Activated T-cell treated with anti-CD3 and anti-CD28 coated beads, Interleukin-2, amount 50 U/mL, for 72 hours (primary cell): ENCODE measurements at regions not wholly inside any gene's neighbourhood (a gene's known extent, or its start where the extent isn't known, plus 50 kb on each side); places are given as distances from the start of the nearest gene placed in this dataset.
"Not testable (repeated sequence)": the region's sequence is repeated elsewhere in the genome, so short reads cannot be mapped to it uniquely, and the experiment has no call there.

Experiments used
- ATAC-seq, 2 donors: fragments of 150-1000 bp; cut with Tn5 transposase; replicated peaks in 1 of 2; 2 replicates each; pipeline ENCODE4 v1.10.0; 2021; ENCODE audit warnings: moderate library complexity in 2 of 2, mild to moderate bottlenecking in 1 of 2
- DNase-seq, 2 donors: peaks; one replicate each; pipeline ENCODE4 v3.0.0; 2021 to 2022; ENCODE audit warnings: mixed read lengths in 1 of 2
- H3K27ac Mint-ChIP-seq: one replicate; pipeline ENCODE4 v1.8.0; 2022; ENCODE audit warnings: mild to moderate bottlenecking, moderate library complexity, mixed read lengths
- H3K27me3 Mint-ChIP-seq: one replicate; pipeline ENCODE4 v1.8.0; 2022; ENCODE audit warnings: low read depth, mixed read lengths
- H3K36me3 Mint-ChIP-seq, 2 donors: one replicate each; pipeline ENCODE4 v1.8.0; 2022; ENCODE audit warnings: mixed read lengths in 2 of 2, mild to moderate bottlenecking in 1 of 2; ENCODE audit not compliant: insufficient read depth in 2 of 2
- H3K4me1 Mint-ChIP-seq: one replicate; pipeline ENCODE4 v1.8.0; 2022; ENCODE audit warnings: low read depth, mixed read lengths
- H3K4me3 Mint-ChIP-seq, 2 donors: one replicate each; pipeline ENCODE4 v1.8.0; 2022; ENCODE audit warnings: mild to moderate bottlenecking in 2 of 2, mixed read lengths in 2 of 2, moderate library complexity in 2 of 2
- H3K9me3 Mint-ChIP-seq, 2 donors: one replicate each; pipeline ENCODE4 v1.8.0; 2022; ENCODE audit warnings: mixed read lengths in 2 of 2

DNA sequence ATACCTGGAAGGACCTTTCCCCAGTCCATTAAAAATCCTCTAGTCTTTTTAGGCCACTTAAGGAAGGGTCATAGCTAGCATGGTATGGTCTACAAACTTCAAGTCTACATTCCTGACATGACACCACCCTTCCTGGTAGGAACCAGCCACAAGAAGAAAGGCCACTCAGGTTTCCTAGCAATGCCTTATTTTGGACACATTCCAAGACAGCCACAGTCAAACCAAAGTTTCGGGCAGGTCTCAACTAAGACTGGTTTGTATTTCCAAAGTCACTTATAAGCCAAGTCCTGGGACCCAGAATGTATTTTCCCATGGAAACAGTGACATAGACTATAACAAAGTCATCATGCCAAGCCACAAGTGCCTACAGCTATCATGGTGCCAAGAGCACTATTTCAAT lies 50.6 kb upstream of the SLC44A3 start:
- no peak for DNase-seq
- Mint-ChIP-seq H3K9me3 (peaks cover 3% of the 10 kb centered on the region in 2 donors), H3K4me3 (no peak overlapping the region), H3K4me1 (no peaks in the 10 kb centered on the region), H3K27ac (no peak overlapping the region), H3K36me3 (no peaks in the 10 kb centered on the region), H3K27me3 (no peaks in the 10 kb centered on the region)
- ATAC-seq, result no peak

DNA sequence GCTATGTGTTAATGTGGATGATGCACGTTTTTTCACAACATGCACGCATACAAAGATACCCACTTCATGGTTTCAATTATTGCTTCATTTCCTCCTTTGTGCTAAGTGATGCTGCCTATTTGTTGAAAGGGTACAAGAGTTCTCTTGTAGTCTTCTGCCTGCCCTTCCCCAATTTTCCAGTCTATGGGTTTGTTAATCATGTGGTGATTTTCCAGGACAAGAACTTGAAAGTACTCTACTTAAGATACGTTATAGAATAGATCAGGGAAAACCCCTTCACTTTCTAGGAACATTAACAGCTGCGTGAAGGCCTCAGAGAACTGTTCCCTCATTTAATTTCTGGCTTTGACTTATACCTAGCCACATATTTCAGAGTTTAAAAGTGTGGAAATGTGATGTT lies 52.1 kb upstream of the SLC44A3 start:
- H3K36me3 Mint-ChIP-seq, result no peaks in the 10 kb centered on the region
- no peaks in the 10 kb centered on the region for H3K4me1 Mint-ChIP-seq
- no peak overlapping the region for H3K4me3 Mint-ChIP-seq
- H3K9me3 Mint-ChIP-seq, result peaks cover 4% of the 10 kb centered on the region in 2 donors
- no peak overlapping the region for H3K27ac Mint-ChIP-seq
- no peaks in the 10 kb centered on the region for H3K27me3 Mint-ChIP-seq
- DNase-seq (no peak), ATAC-seq (no peak)

DNA sequence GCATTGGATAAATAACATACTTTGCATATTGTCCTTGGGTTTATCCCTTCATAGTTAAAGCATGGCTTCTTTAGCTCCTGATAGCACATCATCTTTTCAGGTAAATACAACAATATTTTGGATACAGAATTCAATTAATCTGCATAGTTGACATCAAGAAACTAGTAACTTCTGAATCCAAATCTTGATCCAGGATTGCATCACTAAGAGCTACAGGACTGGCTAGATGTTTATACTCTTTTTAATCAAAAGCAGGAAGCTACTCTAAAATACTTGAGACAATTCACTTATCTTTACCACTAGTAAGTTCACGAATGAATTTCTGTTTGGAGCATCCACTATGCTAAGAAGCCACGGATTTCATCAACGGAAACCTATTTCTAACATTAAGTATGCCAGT lies 54.2 kb upstream of the SLC44A3 start:
- no peaks in the 10 kb centered on the region for H3K36me3 Mint-ChIP-seq
- no peaks in the 10 kb centered on the region for H3K27me3 Mint-ChIP-seq
- ATAC-seq, result no peak
- no peak for DNase-seq
- H3K4me1 Mint-ChIP-seq, result no peaks in the 10 kb centered on the region
- no peak overlapping the region for H3K4me3 Mint-ChIP-seq
- H3K9me3 Mint-ChIP-seq, result peaks cover 5 to 7% of the 10 kb centered on the region in 2 donors
- H3K27ac Mint-ChIP-seq, result no peak overlapping the region

DNA sequence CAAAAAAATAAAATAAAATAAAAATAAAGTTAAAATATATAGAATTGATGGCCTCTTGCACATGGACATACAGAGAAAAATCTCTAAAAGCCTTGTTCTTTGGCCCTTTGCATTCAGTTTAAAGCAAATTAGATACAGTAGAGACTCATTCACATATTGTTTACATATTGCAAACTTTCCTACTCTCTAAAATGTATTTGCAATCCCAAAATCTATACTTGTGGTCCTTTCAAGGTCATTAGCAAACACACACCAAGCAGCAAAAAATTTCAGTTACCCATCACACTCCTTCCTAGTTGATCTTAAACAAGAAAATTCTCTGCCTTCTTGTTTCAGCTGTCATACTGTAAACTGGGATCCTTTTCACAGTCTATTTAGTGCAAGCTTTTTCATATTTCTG lies 61.0 kb upstream of the SLC44A3 start:
- no peak overlapping the region for H3K27ac Mint-ChIP-seq
- ATAC-seq, result no peak
- no peaks in the 10 kb centered on the region for H3K4me1 Mint-ChIP-seq
- H3K4me3 Mint-ChIP-seq, result no peak overlapping the region
- peaks cover 5 to 12% of the 10 kb centered on the region in 2 donors for H3K9me3 Mint-ChIP-seq
- no peak for DNase-seq
- no peaks in the 10 kb centered on the region for H3K36me3 Mint-ChIP-seq
- H3K27me3 Mint-ChIP-seq, result peaks cover 5% of the 10 kb centered on the region

DNA sequence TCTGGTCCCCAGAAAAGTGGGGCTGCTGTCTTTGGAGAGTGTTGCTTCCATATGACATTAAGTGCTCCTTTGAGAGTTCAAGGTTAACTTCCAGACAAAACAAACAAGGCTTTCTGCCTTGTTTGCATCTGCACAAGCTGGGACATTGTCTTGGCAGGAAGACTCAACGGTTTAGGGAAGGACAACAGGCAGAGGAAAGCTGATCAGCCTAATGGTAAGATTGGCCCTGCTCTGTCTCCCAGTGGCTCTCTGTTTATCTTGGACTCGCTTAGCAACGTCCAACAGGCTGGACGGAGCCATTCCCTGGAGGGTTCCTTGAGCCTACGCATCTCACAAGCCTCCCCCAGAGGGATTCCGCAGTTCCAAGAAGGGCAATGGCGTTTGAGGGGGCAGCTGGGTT lies 62.2 kb upstream of the SLC44A3 start:
- ATAC-seq (no peak), DNase-seq (no peak)
- Mint-ChIP-seq H3K27me3 (peaks cover 5% of the 10 kb centered on the region), H3K4me1 (no peaks in the 10 kb centered on the region), H3K36me3 (no peaks in the 10 kb centered on the region), H3K4me3 (no peak overlapping the region), H3K27ac (no peak overlapping the region), H3K9me3 (peaks cover 5 to 12% of the 10 kb centered on the region in 2 donors)

DNA sequence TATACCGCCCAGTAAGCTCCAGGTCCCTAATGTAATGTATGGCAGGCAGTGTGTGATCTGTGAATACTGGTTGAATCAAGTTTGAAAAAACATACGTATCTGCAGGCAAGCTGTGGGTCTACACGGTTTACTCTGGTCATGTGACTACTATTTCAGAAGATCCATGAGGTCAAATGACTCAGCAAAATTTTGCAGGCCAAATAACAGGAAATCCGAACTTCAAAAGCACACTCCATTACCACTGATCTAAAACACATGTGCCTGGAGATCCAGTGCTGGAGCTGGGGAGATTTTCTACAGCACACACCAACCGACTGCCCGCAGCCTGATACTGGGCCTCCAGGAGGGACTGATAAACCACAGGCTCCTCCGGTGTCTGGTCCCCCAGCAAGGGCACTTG lies 64.5 kb upstream of the SLC44A3 start:
- peaks cover 5% of the 10 kb centered on the region for H3K27me3 Mint-ChIP-seq
- H3K36me3 Mint-ChIP-seq, result no peaks in the 10 kb centered on the region
- H3K27ac Mint-ChIP-seq, result no peak overlapping the region
- peaks cover 4 to 10% of the 10 kb centered on the region in 2 donors for H3K9me3 Mint-ChIP-seq
- no peak for ATAC-seq
- no peaks in the 10 kb centered on the region for H3K4me1 Mint-ChIP-seq
- no peak for DNase-seq
- H3K4me3 Mint-ChIP-seq, result no peak overlapping the region

DNA sequence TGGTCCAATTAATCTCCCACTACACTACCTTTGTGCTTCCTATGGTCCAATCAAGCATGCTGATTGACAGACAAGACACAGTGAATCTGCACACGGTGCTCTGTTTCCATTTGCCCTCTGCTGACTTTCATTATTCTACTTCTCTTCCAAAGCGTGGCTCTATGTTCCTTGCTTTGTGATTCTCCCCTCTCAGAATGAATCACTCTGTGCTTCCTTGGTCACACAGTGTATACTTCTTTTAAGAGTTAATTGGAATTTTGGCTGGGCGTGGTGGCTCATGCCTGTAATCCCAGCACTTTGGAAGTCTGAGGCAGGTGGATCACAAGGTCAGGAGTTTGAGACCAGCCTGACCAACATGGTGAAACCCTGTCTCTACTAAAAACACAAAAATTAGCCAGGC lies 65.1 kb upstream of the SLC44A3 start:
- not testable (repeated sequence) for H3K9me3 Mint-ChIP-seq, H3K27ac Mint-ChIP-seq, DNase-seq, H3K4me1 Mint-ChIP-seq, H3K4me3 Mint-ChIP-seq, H3K36me3 Mint-ChIP-seq, H3K27me3 Mint-ChIP-seq, ATAC-seq

DNA sequence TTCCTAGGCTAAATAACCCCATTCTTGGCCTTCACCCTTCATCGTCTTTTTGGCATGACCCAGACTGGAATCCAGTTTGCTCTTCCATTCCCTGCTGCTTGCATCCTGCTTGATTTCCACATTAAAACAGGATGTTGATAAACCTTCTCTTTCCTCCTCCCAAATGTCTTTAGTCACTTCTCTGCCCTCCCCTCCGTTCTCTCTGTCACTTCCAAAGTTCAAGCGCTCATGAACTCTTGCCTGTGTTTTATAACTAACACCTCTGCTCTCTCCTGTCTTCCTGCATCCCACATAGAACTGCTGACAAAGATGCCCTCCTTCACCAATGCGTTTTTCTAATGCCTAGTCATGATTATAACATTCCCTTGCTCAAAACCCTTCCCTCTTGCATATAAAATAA lies 65.6 kb upstream of the SLC44A3 start:
- Mint-ChIP-seq H3K9me3 (peaks cover 3 to 8% of the 10 kb centered on the region in 2 donors), H3K4me1 (no peaks in the 10 kb centered on the region), H3K27me3 (peaks cover under 1% of the 10 kb centered on the region), H3K36me3 (peaks cover 0 to 2% of the 10 kb centered on the region in 2 donors), H3K27ac (no peak overlapping the region), H3K4me3 (no peak overlapping the region)
- ATAC-seq, result no peak
- DNase-seq, result no peak

DNA sequence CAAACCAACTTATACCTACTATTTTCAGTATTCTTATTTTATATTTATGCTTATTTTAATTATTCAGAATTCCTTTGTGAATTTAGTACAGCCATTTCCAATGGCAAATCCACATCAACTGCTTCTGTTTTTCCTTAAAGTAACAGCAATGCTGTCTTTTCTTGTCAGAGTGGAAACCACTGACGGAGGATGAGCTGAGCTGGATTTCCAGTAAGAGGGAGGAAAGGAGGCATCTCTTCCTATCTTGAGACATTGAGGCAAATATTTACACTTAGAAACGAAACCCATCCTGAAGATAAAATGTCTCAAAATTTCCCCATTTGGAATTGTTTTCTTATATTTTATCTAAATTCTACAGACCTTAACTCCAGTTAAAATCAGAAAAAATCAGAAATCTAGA lies 66.1 kb upstream of the SLC44A3 start:
- Mint-ChIP-seq H3K36me3 (peaks cover 0 to 2% of the 10 kb centered on the region in 2 donors), H3K4me1 (no peaks in the 10 kb centered on the region), H3K27ac (no peak overlapping the region), H3K4me3 (no peak overlapping the region), H3K27me3 (no peaks in the 10 kb centered on the region), H3K9me3 (peaks cover 5 to 8% of the 10 kb centered on the region in 2 donors)
- DNase-seq, result no peak
- no peak for ATAC-seq

DNA sequence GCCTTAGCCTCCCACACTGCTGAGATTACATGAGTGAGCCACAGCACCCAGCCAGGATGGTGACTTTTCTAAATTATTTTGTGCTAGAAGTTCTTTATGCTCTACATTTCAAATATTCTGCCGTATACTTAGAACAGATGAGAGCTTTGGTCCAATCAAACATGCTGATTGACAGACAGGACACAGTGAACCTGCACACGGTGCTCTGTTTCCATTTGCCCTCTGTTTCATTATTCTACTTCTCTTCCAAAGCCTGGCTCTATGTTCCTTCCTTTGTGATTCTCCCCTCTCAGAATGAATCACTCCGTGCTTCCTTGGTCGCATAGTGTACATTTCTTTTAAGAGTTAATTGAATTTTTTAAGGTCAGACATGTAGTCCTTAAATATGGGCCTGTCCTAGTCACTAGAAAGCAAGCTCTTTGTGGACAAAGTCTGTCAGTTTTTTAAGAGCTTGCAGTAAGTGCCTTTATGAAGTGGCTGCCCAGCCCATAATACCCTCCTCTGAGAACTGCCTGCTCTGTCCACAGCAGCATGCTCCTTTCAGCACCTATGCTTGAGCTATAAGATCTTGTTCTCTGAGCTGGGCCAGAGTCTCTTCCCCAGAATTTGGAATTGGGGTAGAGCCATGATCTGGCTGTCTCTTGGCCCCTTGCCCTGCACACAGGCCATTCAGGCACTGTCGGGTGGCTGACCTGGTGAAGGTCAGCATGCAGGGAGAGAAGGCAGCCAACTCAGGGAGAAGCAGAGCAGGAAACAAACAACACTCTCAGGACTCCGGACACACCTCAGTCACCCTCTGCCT lies 66.8 kb upstream of the SLC44A3 start:
- Mint-ChIP-seq H3K9me3 (peaks cover 6 to 8% of the 10 kb centered on the region in 2 donors), H3K27ac (no peak overlapping the region), H3K36me3 (peaks cover 0 to 2% of the 10 kb centered on the region in 2 donors), H3K27me3 (no peaks in the 10 kb centered on the region), H3K4me1 (no peaks in the 10 kb centered on the region), H3K4me3 (no peak overlapping the region)
- ATAC-seq (no peak), DNase-seq (no peak)

DNA sequence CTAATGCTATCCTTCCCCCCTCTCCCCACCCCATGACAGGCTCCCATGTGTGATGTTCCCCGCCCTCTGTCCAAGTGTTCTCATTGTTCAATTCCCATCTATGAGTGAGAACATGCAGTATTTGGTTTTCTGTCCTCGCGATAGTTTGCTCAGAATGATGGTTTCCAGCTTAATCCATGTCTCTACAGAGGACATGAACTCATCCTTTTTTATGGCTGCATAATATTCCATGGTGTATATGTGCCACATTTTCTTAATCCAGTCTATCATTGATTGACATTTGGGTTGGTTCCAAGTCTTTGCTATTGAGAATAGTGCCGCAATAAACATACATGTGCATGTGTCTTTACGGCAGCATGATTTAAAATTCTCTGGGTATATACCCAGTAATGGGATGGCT lies 68.7 kb upstream of the SLC44A3 start:
- not testable (repeated sequence) for H3K36me3 Mint-ChIP-seq, ATAC-seq, DNase-seq, H3K27ac Mint-ChIP-seq, H3K27me3 Mint-ChIP-seq, H3K4me3 Mint-ChIP-seq, H3K4me1 Mint-ChIP-seq, H3K9me3 Mint-ChIP-seq

DNA sequence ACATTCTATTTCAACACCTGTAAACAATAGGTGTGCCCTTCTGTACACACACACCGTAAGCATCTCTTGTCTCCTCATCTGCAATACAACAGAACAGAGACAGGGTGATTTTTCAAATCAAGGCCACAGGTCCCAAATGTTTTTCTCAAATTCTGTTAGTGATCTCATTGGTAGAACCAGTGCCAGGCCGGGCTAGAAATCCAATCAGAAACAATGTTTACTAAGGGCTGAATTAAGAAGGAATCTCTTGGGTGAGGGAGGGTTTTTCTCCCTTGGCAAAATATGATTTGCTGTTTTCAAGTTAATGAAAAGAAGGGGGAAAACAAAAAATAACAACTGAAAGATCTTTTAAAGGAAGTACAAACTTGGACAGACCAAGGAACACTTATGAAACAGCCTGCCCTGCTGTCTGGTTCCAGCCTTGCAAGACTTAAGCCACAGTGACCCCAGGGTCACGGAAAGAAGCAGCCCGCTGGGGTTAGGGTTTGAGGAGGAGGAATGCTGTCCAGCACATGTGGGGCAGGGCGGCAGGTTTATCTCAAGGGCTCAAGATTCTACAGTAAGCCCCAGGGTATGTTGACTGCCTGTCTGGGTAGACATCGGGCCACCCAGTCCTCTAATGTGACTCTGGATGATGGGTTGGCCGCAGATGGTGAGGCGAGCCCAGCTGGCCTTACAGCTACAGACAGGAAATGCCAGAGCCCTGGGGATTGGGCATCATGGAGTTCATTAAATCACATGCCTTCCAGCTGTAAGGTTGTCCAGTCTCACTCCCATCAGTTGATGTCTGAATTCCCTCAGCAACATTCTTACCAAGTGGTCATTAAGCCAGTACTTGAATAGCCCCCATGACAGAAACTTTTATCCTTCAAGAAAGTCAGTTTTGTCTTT lies 73.3 kb upstream of the SLC44A3 start:
- Mint-ChIP-seq H3K4me3 (no peak overlapping the region), H3K27me3 (no peaks in the 10 kb centered on the region), H3K9me3 (peaks cover 2 to 6% of the 10 kb centered on the region in 2 donors), H3K27ac (no peak overlapping the region), H3K4me1 (peaks cover under 1% of the 10 kb centered on the region), H3K36me3 (peaks cover 0 to 2% of the 10 kb centered on the region in 2 donors)
- ATAC-seq (no peak), DNase-seq (no peak)

DNA sequence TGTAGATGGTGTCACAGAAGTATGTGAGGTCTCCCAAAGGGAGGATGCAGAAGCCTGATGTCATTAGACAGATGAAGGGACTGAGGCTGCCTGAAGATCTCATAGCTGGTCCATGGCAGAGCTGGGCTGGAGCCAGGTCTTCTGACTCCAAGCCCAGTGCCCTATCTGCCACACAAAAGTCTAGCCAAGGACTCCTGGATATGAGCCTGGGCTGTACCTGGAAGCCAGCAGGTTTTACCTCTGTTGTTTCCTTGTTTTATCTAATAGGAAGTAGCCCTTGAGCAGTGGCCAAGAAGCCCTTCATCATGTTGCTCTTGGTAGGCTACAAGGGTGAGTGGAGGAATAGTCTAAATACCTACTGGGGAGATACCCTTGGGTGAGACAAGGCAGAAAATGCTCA lies 74.4 kb upstream of the SLC44A3 start:
- H3K4me1 Mint-ChIP-seq, result peaks cover 5% of the 10 kb centered on the region
- H3K27ac Mint-ChIP-seq, result no peak overlapping the region
- DNase-seq (no peak), ATAC-seq (no peak)
- no peak overlapping the region for H3K4me3 Mint-ChIP-seq
- H3K36me3 Mint-ChIP-seq, result peaks cover 0 to 2% of the 10 kb centered on the region in 2 donors
- no peaks in the 10 kb centered on the region for H3K27me3 Mint-ChIP-seq
- peaks cover 2 to 6% of the 10 kb centered on the region in 2 donors for H3K9me3 Mint-ChIP-seq
